Colonic mucosa (tissue), 4 donors: ENCODE measurements at regions not wholly inside any gene's neighbourhood (a gene's known extent, or its start where the extent isn't known, plus 50 kb on each side); places are given as distances from the start of the nearest gene placed in this dataset.

Experiments used
- DNase-seq: peaks from one replicate; pipeline ENCODE4 v3.0.0-alpha.2; 2020
- H3K27ac ChIP-seq: fragments of 200-600 bp; one replicate; pipeline ENCODE4 v1.8.0; 2021
- H3K27me3 ChIP-seq: fragments of 200-600 bp; one replicate; pipeline ENCODE4 v1.8.0; 2021
- H3K36me3 ChIP-seq: fragments of 200-600 bp; one replicate; pipeline ENCODE4 v1.8.0; 2021
- H3K4me1 ChIP-seq: fragments of 200-600 bp; one replicate; pipeline ENCODE4 v1.8.0; 2021; ENCODE audit warnings: mild to moderate bottlenecking
- H3K4me3 ChIP-seq: fragments of 200-600 bp; one replicate; pipeline ENCODE4 v1.8.0; 2021
- H3K9ac ChIP-seq, 2 donors: one replicate each; pipeline ENCODE4 v1.7.0; 2013; ENCODE audit warnings: control low read depth in 2 of 2, low read depth in 2 of 2, low read length in 2 of 2
- H3K9me3 ChIP-seq: fragments of 200-600 bp; one replicate; pipeline ENCODE4 v1.8.0; 2021
- CTCF ChIP-seq: fragments of 200-600 bp; IDR thresholded peaks from one replicate; pipeline ENCODE4 v1.8.0; 2022; ENCODE audit warnings: antibody characterized with exemption, mild to moderate bottlenecking
- intact Hi-C: fragments of 100-400 bp; cut with DNase I; formaldehyde crosslinking; loops from one replicate; pipeline ENCODE4 v1.14.1; 2022
- donor health status: healthy.
- donor health status: DM: no; HTN: no; CAD: no.
- donor health status: DM: no; HTN: no; CAD: no.

- no peak overlapping the region for H3K9ac ChIP-seq
- no peak for TF ChIP-seq CTCF
- no peak overlapping the region for H3K27ac ChIP-seq
- no peaks in the 10 kb centered on the region for H3K36me3 ChIP-seq
- intact Hi-C loops, result no loop called here
- DNase-seq, result no peak
- no peaks in the 10 kb centered on the region for H3K4me1 ChIP-seq
- no peaks in the 10 kb centered on the region for H3K27me3 ChIP-seq
- H3K9me3 ChIP-seq, result no peaks in the 10 kb centered on the region
- no peak overlapping the region for H3K4me3 ChIP-seq
These were observed 84.0 kb upstream of the QRFPR start for GRCh38 chr4:121464854-121465253.

- intact Hi-C loops, result no loop called here
- TF ChIP-seq CTCF, result peak; percentile 61
- Histone ChIP-seq H3K4me1 (no peaks in the 10 kb centered on the region), H3K27ac (no peak overlapping the region), H3K4me3 (no peak overlapping the region), H3K9ac (no peak overlapping the region), H3K36me3 (no peaks in the 10 kb centered on the region), H3K9me3 (no peaks in the 10 kb centered on the region), H3K27me3 (no peaks in the 10 kb centered on the region)
- peak; percentile 51 for DNase-seq
These were observed 81.9 kb upstream of the QRFPR start for GRCh38 chr4:121462660-121463261.

- Histone ChIP-seq H3K4me1 (no peaks in the 10 kb centered on the region), H3K27ac (no peak overlapping the region), H3K27me3 (no peaks in the 10 kb centered on the region), H3K9ac (no peak overlapping the region), H3K36me3 (no peaks in the 10 kb centered on the region), H3K4me3 (no peak overlapping the region), H3K9me3 (no peaks in the 10 kb centered on the region)
- no peak for DNase-seq
- intact Hi-C loops, result no loop called here
- TF ChIP-seq CTCF, result no peak
These were observed 78.2 kb upstream of the QRFPR start for GRCh38 chr4:121459026-121459425.

- no peak overlapping the region for H3K27ac ChIP-seq
- H3K36me3 ChIP-seq, result no peaks in the 10 kb centered on the region
- H3K4me3 ChIP-seq, result no peak overlapping the region
- no peak for TF ChIP-seq CTCF
- no peaks in the 10 kb centered on the region for H3K4me1 ChIP-seq
- no peaks in the 10 kb centered on the region for H3K27me3 ChIP-seq
- no peaks in the 10 kb centered on the region for H3K9me3 ChIP-seq
- no peak overlapping the region for H3K9ac ChIP-seq
- intact Hi-C loops, result no loop called here
- no peak for DNase-seq
These were observed 76.6 kb upstream of the QRFPR start for GRCh38 chr4:121457278-121457875.

GRCh38 chr4:121455285-121455684 is 74.5 kb upstream of the QRFPR start:
- H3K9ac ChIP-seq, result no peak overlapping the region
- no peaks in the 10 kb centered on the region for H3K4me1 ChIP-seq
- intact Hi-C loops, result no loop called here
- no peaks in the 10 kb centered on the region for H3K36me3 ChIP-seq
- H3K27ac ChIP-seq, result no peak overlapping the region
- H3K4me3 ChIP-seq, result no peak overlapping the region
- no peaks in the 10 kb centered on the region for H3K27me3 ChIP-seq
- no peaks in the 10 kb centered on the region for H3K9me3 ChIP-seq
- DNase-seq, result no peak
- TF ChIP-seq CTCF, result no peak
